ENCODE measurements at regions not wholly inside any gene's neighbourhood (a gene's known extent, or its start where the extent isn't known, plus 50 kb on each side); places are given as distances from the start of the nearest gene placed in this dataset.

DNA sequence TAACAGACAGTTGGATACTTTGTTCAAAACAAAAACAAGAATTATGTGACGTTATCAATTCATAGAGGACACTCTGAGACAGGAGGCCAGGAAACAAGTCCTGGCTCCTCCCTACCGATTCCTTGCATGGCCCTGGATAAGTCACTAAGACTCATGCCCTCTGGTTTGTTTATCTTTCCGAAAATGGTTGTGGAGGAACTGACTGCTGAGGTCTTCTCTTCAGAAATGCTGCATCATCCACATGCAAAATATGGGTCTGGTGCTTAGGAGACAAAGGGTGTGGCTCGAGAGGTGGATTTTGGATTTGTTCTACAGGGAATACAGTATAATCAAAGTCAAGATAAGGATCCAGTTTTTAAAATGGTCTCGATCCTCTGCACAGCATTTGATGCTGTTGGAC is 130.9 kb downstream of the RELL1 start (continued):
- TF ChIP-seq, protein P1, sequence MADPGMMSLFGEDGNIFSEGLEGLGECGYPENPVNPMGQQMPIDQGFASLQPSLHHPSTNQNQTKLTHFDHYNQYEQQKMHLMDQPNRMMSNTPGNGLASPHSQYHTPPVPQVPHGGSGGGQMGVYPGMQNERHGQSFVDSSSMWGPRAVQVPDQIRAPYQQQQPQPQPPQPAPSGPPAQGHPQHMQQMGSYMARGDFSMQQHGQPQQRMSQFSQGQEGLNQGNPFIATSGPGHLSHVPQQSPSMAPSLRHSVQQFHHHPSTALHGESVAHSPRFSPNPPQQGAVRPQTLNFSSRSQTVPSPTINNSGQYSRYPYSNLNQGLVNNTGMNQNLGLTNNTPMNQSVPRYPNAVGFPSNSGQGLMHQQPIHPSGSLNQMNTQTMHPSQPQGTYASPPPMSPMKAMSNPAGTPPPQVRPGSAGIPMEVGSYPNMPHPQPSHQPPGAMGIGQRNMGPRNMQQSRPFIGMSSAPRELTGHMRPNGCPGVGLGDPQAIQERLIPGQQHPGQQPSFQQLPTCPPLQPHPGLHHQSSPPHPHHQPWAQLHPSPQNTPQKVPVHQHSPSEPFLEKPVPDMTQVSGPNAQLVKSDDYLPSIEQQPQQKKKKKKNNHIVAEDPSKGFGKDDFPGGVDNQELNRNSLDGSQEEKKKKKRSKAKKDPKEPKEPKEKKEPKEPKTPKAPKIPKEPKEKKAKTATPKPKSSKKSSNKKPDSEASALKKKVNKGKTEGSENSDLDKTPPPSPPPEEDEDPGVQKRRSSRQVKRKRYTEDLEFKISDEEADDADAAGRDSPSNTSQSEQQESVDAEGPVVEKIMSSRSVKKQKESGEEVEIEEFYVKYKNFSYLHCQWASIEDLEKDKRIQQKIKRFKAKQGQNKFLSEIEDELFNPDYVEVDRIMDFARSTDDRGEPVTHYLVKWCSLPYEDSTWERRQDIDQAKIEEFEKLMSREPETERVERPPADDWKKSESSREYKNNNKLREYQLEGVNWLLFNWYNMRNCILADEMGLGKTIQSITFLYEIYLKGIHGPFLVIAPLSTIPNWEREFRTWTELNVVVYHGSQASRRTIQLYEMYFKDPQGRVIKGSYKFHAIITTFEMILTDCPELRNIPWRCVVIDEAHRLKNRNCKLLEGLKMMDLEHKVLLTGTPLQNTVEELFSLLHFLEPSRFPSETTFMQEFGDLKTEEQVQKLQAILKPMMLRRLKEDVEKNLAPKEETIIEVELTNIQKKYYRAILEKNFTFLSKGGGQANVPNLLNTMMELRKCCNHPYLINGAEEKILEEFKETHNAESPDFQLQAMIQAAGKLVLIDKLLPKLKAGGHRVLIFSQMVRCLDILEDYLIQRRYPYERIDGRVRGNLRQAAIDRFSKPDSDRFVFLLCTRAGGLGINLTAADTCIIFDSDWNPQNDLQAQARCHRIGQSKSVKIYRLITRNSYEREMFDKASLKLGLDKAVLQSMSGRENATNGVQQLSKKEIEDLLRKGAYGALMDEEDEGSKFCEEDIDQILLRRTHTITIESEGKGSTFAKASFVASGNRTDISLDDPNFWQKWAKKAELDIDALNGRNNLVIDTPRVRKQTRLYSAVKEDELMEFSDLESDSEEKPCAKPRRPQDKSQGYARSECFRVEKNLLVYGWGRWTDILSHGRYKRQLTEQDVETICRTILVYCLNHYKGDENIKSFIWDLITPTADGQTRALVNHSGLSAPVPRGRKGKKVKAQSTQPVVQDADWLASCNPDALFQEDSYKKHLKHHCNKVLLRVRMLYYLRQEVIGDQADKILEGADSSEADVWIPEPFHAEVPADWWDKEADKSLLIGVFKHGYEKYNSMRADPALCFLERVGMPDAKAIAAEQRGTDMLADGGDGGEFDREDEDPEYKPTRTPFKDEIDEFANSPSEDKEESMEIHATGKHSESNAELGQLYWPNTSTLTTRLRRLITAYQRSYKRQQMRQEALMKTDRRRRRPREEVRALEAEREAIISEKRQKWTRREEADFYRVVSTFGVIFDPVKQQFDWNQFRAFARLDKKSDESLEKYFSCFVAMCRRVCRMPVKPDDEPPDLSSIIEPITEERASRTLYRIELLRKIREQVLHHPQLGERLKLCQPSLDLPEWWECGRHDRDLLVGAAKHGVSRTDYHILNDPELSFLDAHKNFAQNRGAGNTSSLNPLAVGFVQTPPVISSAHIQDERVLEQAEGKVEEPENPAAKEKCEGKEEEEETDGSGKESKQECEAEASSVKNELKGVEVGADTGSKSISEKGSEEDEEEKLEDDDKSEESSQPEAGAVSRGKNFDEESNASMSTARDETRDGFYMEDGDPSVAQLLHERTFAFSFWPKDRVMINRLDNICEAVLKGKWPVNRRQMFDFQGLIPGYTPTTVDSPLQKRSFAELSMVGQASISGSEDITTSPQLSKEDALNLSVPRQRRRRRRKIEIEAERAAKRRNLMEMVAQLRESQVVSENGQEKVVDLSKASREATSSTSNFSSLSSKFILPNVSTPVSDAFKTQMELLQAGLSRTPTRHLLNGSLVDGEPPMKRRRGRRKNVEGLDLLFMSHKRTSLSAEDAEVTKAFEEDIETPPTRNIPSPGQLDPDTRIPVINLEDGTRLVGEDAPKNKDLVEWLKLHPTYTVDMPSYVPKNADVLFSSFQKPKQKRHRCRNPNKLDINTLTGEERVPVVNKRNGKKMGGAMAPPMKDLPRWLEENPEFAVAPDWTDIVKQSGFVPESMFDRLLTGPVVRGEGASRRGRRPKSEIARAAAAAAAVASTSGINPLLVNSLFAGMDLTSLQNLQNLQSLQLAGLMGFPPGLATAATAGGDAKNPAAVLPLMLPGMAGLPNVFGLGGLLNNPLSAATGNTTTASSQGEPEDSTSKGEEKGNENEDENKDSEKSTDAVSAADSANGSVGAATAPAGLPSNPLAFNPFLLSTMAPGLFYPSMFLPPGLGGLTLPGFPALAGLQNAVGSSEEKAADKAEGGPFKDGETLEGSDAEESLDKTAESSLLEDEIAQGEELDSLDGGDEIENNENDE (IDR thresholded peaks at IDR 0.05; ENCODE audit: insufficient replicate concordance, low read length) = no peak
- TF ChIP-seq CTBP2 (IDR thresholded peaks at IDR 0.05; ENCODE audit: borderline replicate concordance, insufficient read depth, insufficient read length, low read length) (no peak), POLR2A (IDR thresholded peaks at IDR 0.05; ENCODE audit: control extremely low read depth in 1 of 2, low read depth in 2 of 2, low read length in 2 of 2) (no peak), TAF7 (optimal IDR thresholded peaks at IDR 0.05; ENCODE audit: borderline replicate concordance, low read depth, low read length) (no peak), SIN3A (conservative IDR thresholded peaks at IDR 0.05 in 1 of 2, IDR thresholded peaks at IDR 0.05 in 1 of 2; ENCODE audit: low read depth in 1 of 2, low read length in 2 of 2) (no peak)

Data from H1 (cell line).